ENCODE measurements at regions not wholly inside any gene's neighbourhood (a gene's known extent, or its start where the extent isn't known, plus 50 kb on each side); places are given as distances from the start of the nearest gene placed in this dataset.

- no peak for DNase-seq
These were observed 61.8 kb upstream of the SP4 start for GRCh38 chr7:21365866-21366624.

DNA sequence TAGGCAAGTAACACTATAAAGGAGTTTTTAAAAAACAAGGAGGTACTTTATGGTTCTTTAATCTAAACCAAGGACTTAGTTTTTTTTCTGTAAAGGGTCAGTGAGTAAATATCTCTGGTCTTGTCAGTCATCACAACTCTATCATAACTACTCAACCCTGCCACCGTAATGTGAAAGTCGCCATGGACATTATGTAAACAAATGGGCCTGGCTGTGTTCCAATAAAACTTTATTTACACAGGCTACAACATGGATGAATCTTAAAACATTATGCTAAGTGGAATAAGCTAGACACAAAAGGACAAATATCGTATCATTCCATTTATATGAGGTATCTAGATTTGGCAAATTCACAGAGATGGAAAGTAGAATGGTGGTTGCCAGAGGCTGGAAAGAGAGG lies 60.8 kb upstream of the SP4 start:
- DNase-seq, result no peak

GRCh38 chr7:21367537-21367936 lies 60.3 kb upstream of the SP4 start:
- DNase-seq, result no peak

DNA sequence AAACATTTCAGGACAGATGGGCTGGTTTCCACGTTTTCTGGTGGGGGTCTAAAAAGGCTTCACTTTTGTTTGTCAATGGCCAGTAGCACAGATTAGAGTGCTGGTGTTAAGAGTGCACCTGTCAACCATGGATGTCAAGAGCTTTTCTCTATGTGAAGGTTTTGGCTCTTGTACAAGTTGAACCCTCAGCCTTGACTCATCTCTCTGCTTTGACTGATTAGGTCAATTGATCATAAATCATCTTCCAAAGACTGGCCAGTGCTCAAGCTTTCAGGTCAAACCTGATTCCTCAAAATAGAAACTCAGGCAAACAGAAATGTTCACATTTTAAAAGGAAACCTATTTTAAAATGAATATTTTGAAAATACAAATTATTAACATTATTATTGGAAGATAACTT lies 59.6 kb upstream of the SP4 start:
- no peak for DNase-seq

DNA sequence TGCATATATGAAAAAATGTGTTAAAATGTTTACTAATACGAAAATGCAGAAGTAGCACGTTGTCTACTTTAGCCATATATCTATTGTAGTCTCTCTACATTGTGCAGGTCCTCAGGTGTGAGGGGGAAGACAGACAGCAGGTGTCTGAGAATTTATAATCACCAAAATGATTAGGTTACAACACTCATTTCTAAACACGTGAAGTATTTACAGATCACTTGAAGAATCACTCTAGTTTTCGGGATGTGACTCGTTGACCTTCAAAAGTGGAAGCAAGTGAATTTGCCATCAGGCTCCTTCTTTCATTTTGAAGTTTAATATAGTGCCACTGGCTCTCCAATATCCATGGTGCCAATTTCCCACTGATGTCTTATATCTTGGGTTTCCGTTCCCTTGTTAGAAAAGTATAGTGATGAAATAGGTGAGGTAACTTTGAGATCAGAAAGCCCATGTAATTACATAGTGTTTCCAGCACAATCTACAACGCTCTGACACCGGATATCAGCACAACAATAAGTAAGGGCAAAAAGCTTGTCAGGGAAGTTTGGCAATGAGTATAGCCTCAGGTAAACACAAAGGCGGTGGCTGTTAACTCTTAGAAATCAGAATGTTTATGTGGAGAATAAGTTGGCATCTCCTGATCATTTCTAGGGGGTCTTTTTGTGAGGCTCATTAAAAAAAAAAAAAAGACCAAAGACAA lies 57.5 kb upstream of the SP4 start:
- DNase-seq, result no peak

GRCh38 chr7:21371360-21371759 lies 56.5 kb upstream of the SP4 start:
- no peak for DNase-seq

DNA sequence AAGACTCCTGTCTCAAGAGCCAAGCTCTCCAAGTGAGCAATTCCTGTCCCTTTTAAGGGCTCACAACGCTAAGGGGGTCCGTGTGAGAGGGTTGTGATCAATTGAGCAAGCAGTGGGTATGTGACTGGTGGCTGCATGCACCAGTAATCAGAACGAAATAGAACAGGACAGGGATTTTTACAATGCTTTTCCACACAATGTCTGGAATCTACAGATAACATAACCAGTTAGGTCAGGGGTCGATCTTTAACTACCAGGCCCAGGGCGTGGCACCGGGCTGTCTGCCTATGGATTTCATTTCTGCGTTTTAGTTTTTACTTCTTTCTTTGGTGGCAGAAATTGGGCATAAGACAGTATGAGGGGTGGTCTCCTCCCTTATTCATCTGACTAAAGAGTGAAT lies 54.9 kb upstream of the SP4 start:
- no peak for DNase-seq

GRCh38 chr7:21374134-21374533 lies 53.7 kb upstream of the SP4 start:
- DNase-seq, result no peak

GRCh38 chr7:21377545-21377944 lies 50.3 kb upstream of the SP4 start:
- DNase-seq, result no peak

All from hindlimb muscle (tissue), 1 donor.